GM12865 (cell line): ENCODE measurements at regions not wholly inside any gene's neighbourhood (a gene's known extent, or its start where the extent isn't known, plus 50 kb on each side); places are given as distances from the start of the nearest gene placed in this dataset.

Experiments
- DNase-seq: peaks from one replicate; pipeline ENCODE4 v3.0.0; 2010; ENCODE audit warnings: low read depth
- H3K4me3 ChIP-seq: 2 replicates; pipeline ENCODE4 v1.5.1; 2011; ENCODE audit warnings: mild to moderate bottlenecking, low read depth, low read length, control low read depth
- CTCF ChIP-seq: IDR thresholded peaks from 2 replicates; pipeline ENCODE4 v1.5.1; 2011; ENCODE audit warnings: low read length, control low read depth, low read depth, inconsistent platforms; ENCODE audit not compliant: insufficient read depth; ENCODE audit errors: missing control alignments

DNA sequence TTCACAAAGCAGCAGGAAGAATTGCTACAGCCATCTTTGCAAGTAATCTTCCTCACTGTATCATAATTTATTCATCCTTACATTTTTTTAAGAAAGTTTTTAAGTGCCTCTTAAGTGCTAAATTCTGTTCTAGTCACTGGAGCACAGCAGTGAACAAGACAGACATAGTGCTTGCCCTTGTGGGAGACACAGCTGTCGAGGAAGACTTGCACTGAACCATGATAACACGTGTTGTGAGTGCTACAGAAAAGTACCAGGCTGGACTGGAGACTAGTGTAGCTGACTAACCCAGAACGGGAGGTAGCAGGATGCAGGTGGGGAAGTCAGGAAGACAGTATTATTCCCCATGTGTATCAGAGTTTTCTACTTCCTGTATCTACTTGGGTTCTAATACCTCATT, 300.6 kb downstream of the TBL1XR1 start:
- DNase-seq, result no peak

GRCh38 chr3:176896165-176896564, 301.1 kb downstream of the TBL1XR1 start:
- no peak overlapping the region for H3K4me3 ChIP-seq
- no peak for DNase-seq
- no peak for TF ChIP-seq CTCF

More for the DNA sequence above, 300.6 kb downstream of the TBL1XR1 start:
- no peak for TF ChIP-seq CTCF
- no peak overlapping the region for H3K4me3 ChIP-seq

- no peak overlapping the region for H3K4me3 ChIP-seq
- TF ChIP-seq CTCF, result no peak
- no peak for DNase-seq
Measured at GRCh38 chr3:176879710-176880109, 317.6 kb downstream of the TBL1XR1 start.

GRCh38 chr3:176873261-176873660, 324.0 kb downstream of the TBL1XR1 start:
- DNase-seq, result no peak
- no peak overlapping the region for H3K4me3 ChIP-seq
- no peak for TF ChIP-seq CTCF

- H3K4me3 ChIP-seq, result no peak overlapping the region
- peak; percentile 88 for TF ChIP-seq CTCF
- DNase-seq, result peak; percentile 75
Measured at GRCh38 chr3:176872771-176873209, 324.5 kb downstream of the TBL1XR1 start.

- TF ChIP-seq CTCF, result no peak
- no peak overlapping the region for H3K4me3 ChIP-seq
- DNase-seq, result no peak
Measured at GRCh38 chr3:176870451-176870850, 326.8 kb downstream of the TBL1XR1 start.

DNA sequence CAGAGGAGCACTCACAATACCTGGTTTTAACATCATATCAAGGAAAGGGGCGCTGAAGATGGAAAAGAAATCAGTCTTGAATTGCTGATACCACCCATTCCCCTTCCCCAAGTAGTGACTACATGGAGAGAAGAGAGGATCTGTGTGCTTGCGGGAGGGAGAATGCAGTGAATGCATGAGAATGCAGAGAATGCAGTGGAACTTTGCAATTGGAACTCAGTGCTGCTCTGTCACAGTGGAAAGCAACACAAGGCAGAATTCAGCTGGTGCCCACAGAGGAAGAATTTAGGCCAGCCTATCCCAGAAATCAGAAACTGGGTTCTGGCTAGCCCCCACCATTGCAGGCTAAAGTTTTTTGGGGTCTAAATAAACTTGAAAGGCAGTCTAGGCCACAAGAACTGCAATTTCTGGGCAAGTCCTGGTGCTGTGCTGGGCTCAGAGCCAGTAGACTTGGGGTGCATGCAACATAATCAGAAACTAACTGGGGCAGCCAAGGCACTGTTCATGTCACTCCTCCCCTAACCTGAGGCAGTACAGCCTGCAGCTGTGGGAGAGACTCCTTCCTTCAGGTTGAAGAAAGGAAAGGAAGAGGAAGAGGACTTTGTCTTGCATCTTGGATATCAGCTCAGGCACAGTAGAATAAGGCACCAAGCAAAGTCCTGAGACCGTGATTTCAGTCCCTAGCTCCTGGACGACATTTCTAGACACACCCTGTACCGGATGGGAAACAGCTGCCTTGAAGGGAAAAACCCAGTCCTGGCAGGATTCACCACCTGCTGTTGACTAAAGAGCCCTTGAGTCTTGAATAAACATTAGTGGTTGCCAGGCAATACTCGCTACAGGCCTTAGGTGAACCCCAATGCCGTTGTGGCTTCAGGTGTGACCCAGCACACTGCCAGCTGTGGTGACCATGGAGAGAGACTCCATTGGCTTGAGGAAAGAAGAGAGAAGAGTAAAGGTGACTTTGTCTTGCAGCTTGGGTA, 329.3 kb downstream of the TBL1XR1 start:
- TF ChIP-seq CTCF, result no peak
- peak; percentile 46 for DNase-seq
- no peak overlapping the region for H3K4me3 ChIP-seq
